NOMO-1 (cell line): ENCODE measurements at regions not wholly inside any gene's neighbourhood (a gene's known extent, or its start where the extent isn't known, plus 50 kb on each side); places are given as distances from the start of the nearest gene placed in this dataset.
"Not testable (repeated sequence)": the region's sequence is repeated elsewhere in the genome, so short reads cannot be mapped to it uniquely, and the experiment has no call there.

Experiments used
- DNase-seq, 2 experiments: peaks; one replicate each; lab custom pipeline; 2025; ENCODE audit not compliant: unreplicated experiment in 2 of 2; lab: John Stamatoyannopoulos, UW

- no peak for DNase-seq
Observed at GRCh38 chr11:45392591-45393091, 106.5 kb upstream of the SYT13 start.

GRCh38 chr11:45392154-45392553 is 106.0 kb upstream of the SYT13 start:
- no peak for DNase-seq

- no peak for DNase-seq
Observed at GRCh38 chr11:45391168-45391850, 105.2 kb upstream of the SYT13 start.

- no peak for DNase-seq
Observed at GRCh38 chr11:45390407-45390806, 104.3 kb upstream of the SYT13 start.

- DNase-seq, result no peak
Observed at GRCh38 chr11:45388472-45388871, 102.3 kb upstream of the SYT13 start.

GRCh38 chr11:45387885-45388284 is 101.7 kb upstream of the SYT13 start:
- not testable (repeated sequence) for DNase-seq

GRCh38 chr11:45386972-45387371 is 100.8 kb upstream of the SYT13 start:
- DNase-seq, result peak in 1 of 2 experiments; percentile 13

- no peak for DNase-seq
Observed at GRCh38 chr11:45385844-45386243, 99.7 kb upstream of the SYT13 start.

- DNase-seq, result no peak
Observed at GRCh38 chr11:45385423-45385822, 99.3 kb upstream of the SYT13 start.

GRCh38 chr11:45384711-45385241 is 98.6 kb upstream of the SYT13 start:
- no peak for DNase-seq

GRCh38 chr11:45384016-45384415 is 97.9 kb upstream of the SYT13 start:
- no peak for DNase-seq

GRCh38 chr11:45383224-45383623 is 97.1 kb upstream of the SYT13 start:
- DNase-seq, result peak; percentile 75 to 87

GRCh38 chr11:45382133-45382878 is 96.2 kb upstream of the SYT13 start:
- no peak for DNase-seq

- DNase-seq, result no peak
Observed at GRCh38 chr11:45379162-45379863, 93.2 kb upstream of the SYT13 start.

GRCh38 chr11:45378516-45378915 is 92.4 kb upstream of the SYT13 start:
- no peak for DNase-seq

GRCh38 chr11:45374653-45375059 is 88.5 kb upstream of the SYT13 start:
- DNase-seq, result peak in 1 of 2 experiments; percentile 44

- DNase-seq, result no peak
Observed at GRCh38 chr11:45374130-45374529, 88.0 kb upstream of the SYT13 start.

- no peak for DNase-seq
Observed at GRCh38 chr11:45373506-45374035, 87.4 kb upstream of the SYT13 start.

GRCh38 chr11:45372414-45372813 is 86.3 kb upstream of the SYT13 start:
- not testable (repeated sequence) for DNase-seq

GRCh38 chr11:45371251-45372115 is 85.3 kb upstream of the SYT13 start:
- DNase-seq, result peak; percentile 61 to 67
